ENCODE measurements at regions not wholly inside any gene's neighbourhood (a gene's known extent, or its start where the extent isn't known, plus 50 kb on each side); places are given as distances from the start of the nearest gene placed in this dataset.
"Not testable (repeated sequence)": the region's sequence is repeated elsewhere in the genome, so short reads cannot be mapped to it uniquely, and the experiment has no call there.

DNA sequence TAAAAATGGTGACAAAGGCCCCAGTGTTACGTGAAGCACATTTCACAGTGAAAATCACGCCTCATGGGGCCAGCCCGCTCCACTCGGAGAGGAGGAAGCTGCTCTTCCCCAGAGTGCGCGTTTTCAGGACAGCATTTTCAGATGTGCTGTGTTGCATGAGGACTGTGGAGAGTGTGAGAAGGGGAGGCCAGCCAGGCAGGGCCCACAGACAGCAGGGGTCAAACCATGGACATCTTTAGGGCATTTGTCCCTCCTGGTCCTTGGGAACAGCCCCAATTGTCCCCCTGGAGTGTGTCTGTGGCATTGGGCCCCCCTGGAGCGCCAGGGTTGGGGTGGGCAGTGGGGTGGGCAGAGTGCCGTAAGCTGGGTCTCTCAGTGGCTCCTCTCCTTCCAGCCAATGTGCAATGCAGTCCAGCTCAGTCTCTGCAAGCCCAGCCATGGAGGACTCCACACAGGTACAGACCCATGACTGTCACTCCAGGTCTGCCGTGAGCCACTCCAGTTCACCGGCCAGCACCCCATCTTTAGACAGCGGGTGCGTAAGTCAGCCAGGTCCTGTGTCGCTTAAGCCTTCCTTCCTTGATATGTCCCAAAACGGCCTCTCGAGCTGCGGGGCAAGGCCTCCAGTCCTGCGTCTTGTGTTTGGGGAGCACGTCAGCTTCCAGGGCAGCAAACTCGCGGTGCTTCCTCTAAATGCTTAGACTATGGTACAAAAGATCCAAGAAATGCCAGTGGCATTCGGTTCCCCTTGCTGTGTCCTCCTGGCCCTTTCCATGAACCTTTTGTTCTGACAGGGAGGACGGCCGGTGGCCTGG, 159.3 kb upstream of the AFDN start:
- Mint-ChIP-seq H3K4me3 (no peak overlapping the region), H3K9me3 (peaks cover 12% of the 10 kb centered on the region)

DNA sequence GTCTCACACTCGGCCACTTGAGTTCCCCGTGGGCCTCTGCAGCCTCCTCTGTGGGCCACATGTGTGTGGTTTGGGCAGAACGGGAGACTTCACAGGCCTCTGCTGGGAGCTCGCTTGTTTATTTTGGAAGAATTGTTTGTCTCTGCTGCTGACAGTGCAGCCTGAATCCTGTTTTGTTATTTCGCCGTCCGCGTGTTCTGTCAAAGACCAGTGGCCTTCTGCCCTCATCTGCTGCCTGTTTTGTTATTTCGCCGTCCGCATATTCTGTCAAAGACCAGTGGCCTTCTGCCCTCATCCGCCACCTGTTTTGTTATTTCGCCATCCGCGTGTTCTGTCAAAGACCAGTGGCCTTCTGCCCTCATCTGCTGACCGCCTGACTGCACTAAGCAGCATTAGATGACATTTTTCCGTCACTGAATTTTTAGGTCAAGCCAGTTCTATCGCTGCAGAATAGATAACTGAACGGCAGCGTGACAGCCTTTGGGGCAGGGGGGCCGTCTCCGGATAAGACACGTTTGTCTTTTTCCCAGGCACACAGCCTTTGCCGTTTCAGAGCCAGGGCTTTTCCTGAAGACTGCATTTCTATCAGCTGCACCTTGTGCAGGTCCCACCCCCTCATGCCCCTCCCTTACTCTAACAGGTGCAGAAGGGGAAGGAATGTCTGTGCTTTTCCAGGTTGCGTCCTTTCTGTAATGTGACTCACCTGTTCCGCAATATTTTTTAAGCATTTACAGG, 158.5 kb upstream of the AFDN start:
- peaks cover 15% of the 10 kb centered on the region for H3K9me3 Mint-ChIP-seq
- H3K27ac Mint-ChIP-seq, result no peak overlapping the region
- H3K27me3 Mint-ChIP-seq, result peaks cover 5% of the 10 kb centered on the region
- H3K4me3 Mint-ChIP-seq, result no peak overlapping the region
- no peak for DNase-seq
- H3K36me3 Mint-ChIP-seq, result peaks cover 2% of the 10 kb centered on the region
- no peaks in the 10 kb centered on the region for H3K4me1 Mint-ChIP-seq

More for the DNA sequence above, 159.3 kb upstream of the AFDN start:
- no peaks in the 10 kb centered on the region for H3K36me3 Mint-ChIP-seq
- DNase-seq, result no peak
- no peak overlapping the region for H3K27ac Mint-ChIP-seq
- H3K4me1 Mint-ChIP-seq, result no peaks in the 10 kb centered on the region
- peaks cover 5% of the 10 kb centered on the region for H3K27me3 Mint-ChIP-seq

DNA sequence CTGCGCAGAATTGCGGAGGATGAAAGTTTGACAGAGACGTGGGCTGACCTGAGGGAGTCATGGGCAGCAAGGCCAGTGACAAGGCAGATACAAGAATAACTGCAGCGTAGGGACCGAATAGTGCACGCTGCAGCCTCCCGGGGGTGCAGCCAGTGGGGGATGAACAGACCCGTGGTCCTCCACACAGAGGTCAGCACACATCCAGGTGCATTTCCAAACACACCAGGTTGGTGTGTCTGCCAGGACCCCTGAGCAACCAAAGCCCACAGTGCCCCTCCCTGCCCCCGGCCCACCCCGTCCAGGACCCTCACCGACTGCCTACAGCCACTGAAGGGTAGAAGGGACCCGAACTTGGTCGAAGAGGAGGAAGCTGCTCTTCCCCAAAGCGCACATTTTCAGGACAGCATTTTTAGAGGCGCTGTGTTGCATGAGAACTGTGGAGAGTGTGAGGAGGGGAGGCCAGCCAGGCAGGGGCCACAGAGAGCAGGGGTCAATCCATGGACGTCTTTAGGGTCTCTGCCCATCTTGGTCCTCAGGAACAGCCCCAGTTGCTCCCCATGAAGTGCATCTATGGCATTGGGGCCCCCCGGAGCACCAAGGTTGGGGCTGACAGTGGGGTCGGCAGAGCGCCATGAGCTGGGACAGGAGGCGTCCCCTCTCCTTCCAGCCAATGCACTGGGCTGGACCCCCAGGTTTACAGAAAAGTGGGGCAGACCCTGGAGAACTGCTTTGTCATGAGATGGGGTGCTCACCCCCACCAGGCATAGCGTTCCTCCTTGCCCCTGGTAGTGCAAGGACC, 157.8 kb upstream of the AFDN start:
- no peak overlapping the region for H3K27ac Mint-ChIP-seq
- H3K4me3 Mint-ChIP-seq, result no peak overlapping the region
- peaks cover 5% of the 10 kb centered on the region for H3K27me3 Mint-ChIP-seq
- peaks cover 2% of the 10 kb centered on the region for H3K36me3 Mint-ChIP-seq
- peaks cover 15% of the 10 kb centered on the region for H3K9me3 Mint-ChIP-seq
- no peak for DNase-seq
- H3K4me1 Mint-ChIP-seq, result no peaks in the 10 kb centered on the region

DNA sequence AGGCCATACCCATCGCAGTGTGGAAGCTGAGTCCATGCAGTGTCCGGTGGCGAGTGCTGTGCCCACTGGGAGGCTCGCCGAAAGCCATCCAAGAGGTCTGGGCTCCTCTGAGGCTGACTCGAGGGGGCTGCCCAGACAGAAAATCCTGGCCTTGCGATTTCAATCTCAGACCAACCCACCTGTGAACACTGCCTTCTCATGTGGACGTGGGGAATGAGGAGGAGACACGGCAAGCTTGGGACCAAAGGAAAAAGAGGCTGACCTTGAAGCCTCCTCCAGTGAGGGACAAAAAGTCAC, 157.2 kb upstream of the AFDN start:
- no peak for DNase-seq
- no peak overlapping the region for H3K27ac Mint-ChIP-seq
- H3K9me3 Mint-ChIP-seq, result peaks cover 15% of the 10 kb centered on the region
- H3K4me3 Mint-ChIP-seq, result no peak overlapping the region
- peaks cover 5% of the 10 kb centered on the region for H3K27me3 Mint-ChIP-seq
- peaks cover 2% of the 10 kb centered on the region for H3K36me3 Mint-ChIP-seq
- H3K4me1 Mint-ChIP-seq, result no peaks in the 10 kb centered on the region

DNA sequence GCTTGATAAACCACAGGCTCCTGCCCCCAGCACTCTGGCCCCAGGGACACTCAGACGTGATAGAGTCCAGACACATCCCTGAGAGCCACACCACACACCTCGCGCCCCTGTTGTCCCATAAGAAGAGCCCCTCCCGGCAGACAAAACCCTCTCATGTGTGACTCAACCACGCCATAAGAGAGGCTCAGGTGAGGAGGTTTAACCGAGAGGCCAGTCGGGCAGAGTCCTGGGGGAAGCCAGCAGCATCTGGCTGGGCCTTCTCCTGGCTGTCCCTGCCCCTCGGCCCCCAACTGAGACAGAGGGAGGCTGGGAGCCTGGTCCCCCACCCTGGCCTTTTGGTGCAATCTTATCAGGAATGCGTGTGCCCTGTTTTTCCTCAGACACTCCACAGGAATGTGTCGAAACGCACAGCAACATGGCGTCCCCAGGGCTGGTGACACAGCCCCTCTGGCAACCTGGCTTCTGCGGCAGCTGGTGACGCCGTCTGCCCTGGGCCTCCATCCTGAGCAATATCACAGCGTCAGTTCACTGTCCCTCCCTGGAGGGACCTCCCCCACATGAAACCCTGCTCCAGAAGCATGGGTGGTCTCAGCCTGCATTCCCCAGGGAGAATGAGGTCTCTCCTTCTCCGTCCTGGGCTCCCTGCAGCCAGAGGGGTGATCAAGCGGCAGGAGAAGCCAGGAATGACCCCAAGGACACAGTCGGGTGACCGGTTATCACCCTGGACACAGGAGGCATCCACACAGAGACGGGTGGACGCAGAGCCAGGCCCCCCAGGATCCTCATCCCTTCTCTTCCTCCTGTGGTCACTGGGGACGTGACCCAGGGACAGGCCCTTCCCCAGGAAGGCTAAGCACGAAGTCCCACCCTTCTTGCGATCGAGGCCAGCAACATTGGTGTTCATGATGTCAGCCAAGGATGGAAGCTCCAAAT, 156.6 kb upstream of the AFDN start:
- Mint-ChIP-seq H3K4me3 (no peak overlapping the region), H3K4me1 (no peaks in the 10 kb centered on the region), H3K27me3 (peaks cover 8% of the 10 kb centered on the region), H3K36me3 (peaks cover 2% of the 10 kb centered on the region), H3K9me3 (peaks cover 15% of the 10 kb centered on the region), H3K27ac (no peak overlapping the region)
- no peak for DNase-seq

DNA sequence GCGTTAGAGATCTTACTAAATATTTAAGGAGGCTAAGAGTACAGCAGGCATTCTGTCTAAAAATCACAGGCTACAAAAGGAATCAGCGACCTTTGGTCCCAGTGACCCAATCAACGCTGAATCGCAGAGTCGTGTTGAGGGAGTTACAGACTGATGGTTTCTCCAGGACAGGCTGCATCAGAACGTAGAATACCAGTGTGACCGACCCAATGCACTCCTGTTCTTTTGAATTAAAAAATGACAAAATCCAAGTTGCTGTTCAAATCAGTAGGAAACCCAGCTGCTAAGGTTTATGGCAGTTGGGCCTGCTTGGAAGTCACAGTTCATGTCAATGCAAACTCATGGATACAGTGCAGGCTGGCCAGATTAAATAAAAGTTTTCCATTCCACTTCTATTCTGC, 155.8 kb upstream of the AFDN start:
- H3K36me3 Mint-ChIP-seq, result peaks cover 2% of the 10 kb centered on the region
- no peak overlapping the region for H3K27ac Mint-ChIP-seq
- peaks cover 15% of the 10 kb centered on the region for H3K9me3 Mint-ChIP-seq

DNA sequence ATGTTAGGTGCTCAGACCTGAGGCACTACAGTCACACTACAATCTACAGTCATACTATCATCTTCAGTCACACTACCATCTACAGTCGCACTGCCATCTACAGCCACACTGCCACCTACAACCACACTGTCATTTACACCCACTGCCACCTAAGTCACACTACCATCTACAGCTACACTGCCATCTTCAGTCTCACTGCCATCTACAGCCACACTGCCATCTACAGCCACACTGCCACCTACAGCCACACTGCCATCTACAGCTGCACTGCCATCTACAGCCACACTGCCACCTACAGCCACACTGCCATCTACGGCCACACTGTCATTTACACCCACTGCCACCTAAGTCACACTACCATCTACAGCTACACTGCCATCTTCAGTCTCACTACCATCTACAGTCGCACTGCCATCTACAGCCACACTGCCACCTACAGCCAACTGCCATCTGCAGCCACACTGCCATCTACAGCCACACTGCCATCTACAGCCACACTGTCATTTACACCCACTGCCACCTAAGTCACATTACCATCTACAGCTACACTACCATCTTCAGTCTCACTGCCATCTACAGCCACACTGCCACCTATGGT, 155.2 kb upstream of the AFDN start:
- peaks cover 15% of the 10 kb centered on the region for H3K9me3 Mint-ChIP-seq
- not testable (repeated sequence) for DNase-seq, H3K27ac Mint-ChIP-seq, H3K4me3 Mint-ChIP-seq, H3K4me1 Mint-ChIP-seq, H3K36me3 Mint-ChIP-seq
- H3K27me3 Mint-ChIP-seq, result peaks cover 15% of the 10 kb centered on the region

More for the DNA sequence above, 155.8 kb upstream of the AFDN start:
- DNase-seq, result no peak
- Mint-ChIP-seq H3K4me3 (no peak overlapping the region), H3K27me3 (peaks cover 13% of the 10 kb centered on the region), H3K4me1 (no peaks in the 10 kb centered on the region)

DNA sequence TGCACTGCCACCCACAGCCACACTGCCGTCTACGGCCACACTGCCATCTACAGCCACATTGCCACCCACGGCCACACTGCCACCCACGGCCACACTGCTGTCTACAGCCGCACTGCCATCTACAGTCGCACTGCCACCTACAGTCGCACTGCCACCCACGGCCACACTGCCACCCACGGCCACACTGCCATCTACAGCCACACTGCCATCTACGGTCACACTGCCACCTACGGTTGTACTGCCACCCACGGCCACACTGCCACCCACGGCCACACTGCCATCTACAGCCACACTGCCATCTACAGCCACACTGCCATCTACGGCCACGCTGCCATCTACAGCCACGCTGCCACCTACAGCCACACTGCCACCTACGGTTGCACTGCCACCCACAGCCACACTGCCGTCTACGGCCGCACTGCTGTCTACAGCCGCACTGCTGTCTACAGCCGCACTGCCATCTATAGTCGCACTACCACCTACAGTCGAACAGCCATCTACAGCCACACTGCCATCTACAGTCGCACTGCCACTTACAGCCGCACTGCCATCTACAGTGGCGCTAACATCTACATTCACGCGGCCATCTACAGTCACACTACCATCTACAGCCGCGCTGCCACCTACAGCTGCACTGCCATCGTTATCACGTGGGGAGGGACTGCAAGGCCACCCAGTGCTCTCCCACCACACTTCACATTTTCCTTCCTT, 154.6 kb upstream of the AFDN start:
- Mint-ChIP-seq H3K4me1 (no peaks in the 10 kb centered on the region), H3K27me3 (peaks cover 22% of the 10 kb centered on the region), H3K36me3 (peaks cover 2% of the 10 kb centered on the region), H3K9me3 (peaks cover 15% of the 10 kb centered on the region), H3K4me3 (no peak overlapping the region), H3K27ac (no peak overlapping the region)
- no peak for DNase-seq

DNA sequence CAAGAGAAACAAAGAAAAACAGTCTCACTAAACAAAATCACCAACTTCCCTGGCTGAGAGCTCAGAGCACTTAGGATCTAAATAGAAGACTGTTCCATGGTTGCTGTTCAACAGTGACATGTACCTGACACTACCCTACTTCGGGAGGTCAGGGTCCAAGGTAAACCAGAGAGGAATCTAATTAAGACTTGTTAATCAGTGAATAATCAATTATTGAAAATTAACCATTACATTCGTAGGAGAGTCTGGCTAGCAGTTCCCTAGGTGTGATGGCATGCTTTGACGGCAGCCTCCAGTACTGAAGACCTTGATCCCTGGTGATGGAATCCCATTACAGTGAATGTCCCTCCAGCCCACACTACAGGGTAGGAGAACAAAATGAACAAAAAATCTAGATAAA, 154.0 kb upstream of the AFDN start:
- no peak overlapping the region for H3K4me3 Mint-ChIP-seq
- no peak overlapping the region for H3K27ac Mint-ChIP-seq
- peaks cover 15% of the 10 kb centered on the region for H3K9me3 Mint-ChIP-seq
- no peak for DNase-seq
- H3K36me3 Mint-ChIP-seq, result peaks cover 2% of the 10 kb centered on the region
- no peaks in the 10 kb centered on the region for H3K4me1 Mint-ChIP-seq
- H3K27me3 Mint-ChIP-seq, result peaks cover 28% of the 10 kb centered on the region

DNA sequence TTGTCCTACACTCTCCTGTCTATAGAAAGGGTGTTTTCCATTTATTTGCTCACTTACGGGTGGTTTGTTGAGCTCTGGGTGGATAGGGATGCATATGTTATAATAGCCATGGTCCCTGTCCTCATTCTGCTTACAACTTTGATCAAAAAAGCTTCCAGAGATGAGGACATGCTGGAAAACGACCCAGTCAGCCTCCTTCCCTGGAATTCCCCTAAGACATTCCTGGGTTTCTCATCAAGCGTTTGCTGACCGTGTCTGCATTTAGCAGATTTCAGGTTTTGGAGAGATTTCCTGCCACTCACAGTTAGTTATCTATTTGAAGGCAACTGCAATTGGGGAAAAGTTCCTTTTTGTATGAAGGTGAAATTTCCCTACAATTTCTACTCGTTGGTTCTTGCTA, 152.8 kb upstream of the AFDN start:
- H3K9me3 Mint-ChIP-seq, result peaks cover 15% of the 10 kb centered on the region
- no peak overlapping the region for H3K27ac Mint-ChIP-seq
- H3K36me3 Mint-ChIP-seq, result peaks cover 2% of the 10 kb centered on the region
- H3K27me3 Mint-ChIP-seq, result peaks cover 40% of the 10 kb centered on the region
- no peak overlapping the region for H3K4me3 Mint-ChIP-seq
- no peak for DNase-seq
- H3K4me1 Mint-ChIP-seq, result no peaks in the 10 kb centered on the region

DNA sequence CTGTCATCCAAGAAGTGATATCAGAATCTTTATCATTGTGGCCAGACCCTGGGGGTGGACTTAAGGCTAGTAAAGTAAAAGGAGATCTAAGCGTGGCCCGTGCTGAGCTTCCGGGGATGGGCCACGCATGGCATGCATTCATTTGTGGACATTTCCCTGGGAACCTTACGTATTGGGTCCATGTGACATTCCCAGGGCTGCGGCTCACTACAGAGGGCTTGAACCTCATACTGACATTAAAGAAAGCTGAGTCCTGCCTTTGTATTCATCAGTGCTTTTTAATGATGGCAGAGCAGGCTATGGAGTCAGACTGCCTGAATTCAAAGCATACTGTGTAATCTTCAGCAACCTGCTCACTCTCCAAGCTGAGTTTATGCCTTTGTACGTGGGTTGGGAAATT, 152.2 kb upstream of the AFDN start:
- Mint-ChIP-seq H3K4me1 (no peaks in the 10 kb centered on the region), H3K9me3 (peaks cover 15% of the 10 kb centered on the region), H3K27ac (no peak overlapping the region), H3K36me3 (peaks cover 2% of the 10 kb centered on the region), H3K4me3 (no peak overlapping the region), H3K27me3 (peaks cover 45% of the 10 kb centered on the region)
- DNase-seq, result no peak

DNA sequence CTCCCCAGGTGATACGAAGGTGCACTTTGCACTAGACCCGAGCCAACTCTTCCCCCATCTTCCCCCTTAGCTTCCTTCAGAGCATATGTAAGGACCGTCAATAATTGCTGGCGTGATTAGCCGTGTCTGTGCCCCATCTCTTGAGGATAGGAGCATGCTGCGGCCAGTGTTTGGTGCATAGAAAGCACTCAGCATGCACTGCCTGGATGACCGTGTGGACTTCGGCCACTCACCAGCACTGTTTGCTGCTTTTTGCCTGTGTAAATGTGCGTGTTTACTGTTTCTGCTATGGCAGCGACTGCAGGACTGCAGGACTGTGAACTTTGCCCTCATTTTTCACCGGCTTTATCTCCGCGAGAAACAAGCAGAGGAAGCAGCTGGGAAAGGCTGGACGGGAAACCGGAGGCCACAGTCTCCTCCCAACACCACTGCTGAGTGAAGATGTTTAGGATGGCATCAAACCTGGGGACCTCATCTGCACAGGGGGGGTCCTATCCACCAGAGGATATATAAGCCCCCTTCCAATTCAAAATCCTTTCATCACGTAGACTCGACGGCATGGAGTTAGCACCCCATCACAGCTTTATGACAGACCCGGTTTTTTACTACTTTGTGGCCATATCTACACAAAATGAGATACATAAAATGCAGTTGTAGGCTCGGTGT, 150.6 kb upstream of the AFDN start:
- Mint-ChIP-seq H3K36me3 (peaks cover 2% of the 10 kb centered on the region), H3K27me3 (peaks cover 60% of the 10 kb centered on the region), H3K27ac (no peak overlapping the region), H3K9me3 (peaks cover 15% of the 10 kb centered on the region), H3K4me1 (no peaks in the 10 kb centered on the region), H3K4me3 (no peak overlapping the region)
- DNase-seq, result no peak

DNA sequence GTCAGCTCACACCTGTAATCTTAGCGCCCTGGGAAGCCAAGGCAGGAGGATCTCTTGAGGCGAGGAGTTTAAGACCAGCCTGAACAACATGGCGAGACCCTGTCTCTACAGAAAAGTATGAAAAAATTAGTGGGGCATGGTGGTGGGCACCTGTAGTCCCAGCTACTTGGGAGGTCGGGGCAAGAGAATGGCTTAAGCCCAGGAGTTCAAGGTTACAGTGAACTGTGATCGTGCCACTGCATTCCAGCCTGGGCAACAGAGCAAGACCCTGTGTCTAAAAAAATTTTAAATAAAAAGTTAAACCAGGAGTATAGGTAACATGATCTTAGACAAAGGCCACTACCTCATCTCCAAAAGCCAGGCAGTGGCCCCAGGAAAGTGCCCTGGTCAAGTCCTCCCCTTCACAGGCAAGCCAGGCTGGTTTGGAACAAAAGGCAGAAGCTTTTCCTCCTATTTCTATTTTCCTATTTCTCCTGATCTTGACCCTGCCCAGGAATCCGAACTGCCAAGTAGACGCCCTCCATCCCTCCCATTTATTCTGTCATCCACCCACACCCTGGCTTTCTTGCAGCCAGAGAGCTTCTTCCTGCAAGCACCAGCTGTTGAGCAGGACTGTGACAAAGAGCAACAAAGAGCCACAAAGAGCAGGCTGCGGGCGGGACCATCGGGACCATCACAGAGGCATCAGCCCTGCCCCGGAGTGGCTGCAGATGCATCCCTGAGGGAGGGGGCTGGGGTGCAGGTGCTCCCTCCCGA, 149.9 kb upstream of the AFDN start:
- H3K9me3 Mint-ChIP-seq, result peaks cover 8% of the 10 kb centered on the region
- H3K4me1 Mint-ChIP-seq, result no peaks in the 10 kb centered on the region
- H3K36me3 Mint-ChIP-seq, result peaks cover 2% of the 10 kb centered on the region
- no peak overlapping the region for H3K27ac Mint-ChIP-seq
- no peak for DNase-seq
- H3K4me3 Mint-ChIP-seq, result no peak overlapping the region
- H3K27me3 Mint-ChIP-seq, result peaks cover 67% of the 10 kb centered on the region
